HG03045 (cell line): ENCODE measurements at regions not wholly inside any gene's neighbourhood (a gene's known extent, or its start where the extent isn't known, plus 50 kb on each side); places are given as distances from the start of the nearest gene placed in this dataset.

Experiments
- ATAC-seq: cut with Tn5 transposase; IDR thresholded peaks from one replicate; pipeline ENCODE4 v1.9.1; 2021; ENCODE audit warnings: mild to moderate bottlenecking, moderate library complexity; ENCODE audit not compliant: unreplicated experiment

DNA sequence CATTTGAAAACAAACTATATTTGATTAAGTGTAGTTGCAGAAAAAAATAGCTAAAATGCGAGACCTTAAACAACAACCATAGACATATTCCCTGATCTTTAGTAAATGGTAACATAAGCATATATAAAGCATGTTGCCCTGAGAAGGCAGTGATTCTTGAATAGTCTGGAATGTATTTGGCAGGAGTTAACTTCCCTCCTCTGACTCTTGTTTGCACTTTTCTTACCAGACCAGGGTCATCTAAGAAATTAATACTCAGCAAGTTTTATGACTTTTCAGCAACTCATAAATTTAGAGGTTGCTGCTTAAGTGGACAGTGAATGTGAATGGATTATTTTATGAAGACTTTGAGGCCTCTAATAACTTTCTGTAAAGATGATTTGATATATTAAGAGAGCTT lies 55.3 kb upstream of the NUDT12 start:
- no peak for ATAC-seq

- ATAC-seq, result no peak
Measured at GRCh38 chr5:103617090-103617489, 54.5 kb upstream of the NUDT12 start.

DNA sequence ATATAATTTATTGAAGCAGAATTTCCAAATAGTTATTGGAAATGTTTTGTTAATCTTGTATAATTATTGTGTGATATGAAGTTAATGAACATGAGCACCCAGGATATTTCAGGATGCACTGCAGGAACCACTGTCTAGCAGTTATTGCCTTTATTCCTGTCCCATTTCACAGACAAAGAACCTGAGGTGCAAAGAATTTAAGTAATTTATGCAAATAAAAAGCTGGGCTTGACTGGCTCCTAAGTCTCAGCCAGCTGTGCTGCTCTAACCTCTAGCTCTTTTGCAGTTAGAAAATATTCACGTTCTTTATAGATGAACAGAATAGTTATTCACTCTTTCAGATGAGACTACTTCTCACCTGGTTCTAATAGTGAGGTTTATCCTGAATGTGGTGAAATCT lies 50.0 kb upstream of the NUDT12 start:
- ATAC-seq, result no peak
